Urothelium cell line (cell line): ENCODE measurements at regions not wholly inside any gene's neighbourhood (a gene's known extent, or its start where the extent isn't known, plus 50 kb on each side); places are given as distances from the start of the nearest gene placed in this dataset.
"Not testable (repeated sequence)": the region's sequence is repeated elsewhere in the genome, so short reads cannot be mapped to it uniquely, and the experiment has no call there.

ENCODE experiments used
- DNase-seq: peaks from one replicate; pipeline ENCODE4 v3.0.0; 2011; ENCODE audit warnings: low spot score, mixed read lengths
- FAIRE-seq: peaks from 2 replicates; lab custom pipeline; 2011; peaks lifted over from hg19 to GRCh38; lab: Jason Lieb, UNC

- not testable (repeated sequence) for FAIRE-seq, DNase-seq
These were observed 2021.7 kb upstream of the LRRTM1 start for GRCh38 chr2:82326180-82326767.

- no peak for FAIRE-seq
These were observed 2015.7 kb upstream of the LRRTM1 start for GRCh38 chr2:82320296-82320695.

GRCh38 chr2:82317012-82317411 lies 2012.5 kb upstream of the LRRTM1 start:
- FAIRE-seq (no peak), DNase-seq (no peak)

More at GRCh38 chr2:82320296-82320695, 2015.7 kb upstream of the LRRTM1 start:
- DNase-seq = peak; percentile 7

GRCh38 chr2:82316586-82316985 lies 2012.0 kb upstream of the LRRTM1 start:
- no peak for DNase-seq
- FAIRE-seq = no peak

GRCh38 chr2:82314836-82315472 lies 2010.4 kb upstream of the LRRTM1 start:
- FAIRE-seq (no peak), DNase-seq (no peak)

GRCh38 chr2:82307511-82307910 lies 2003.0 kb upstream of the LRRTM1 start:
- DNase-seq (no peak), FAIRE-seq (no peak)

GRCh38 chr2:82301506-82301905 lies 1997.0 kb upstream of the LRRTM1 start:
- no peak for DNase-seq
- peak; percentile 46 for FAIRE-seq

GRCh38 chr2:82289446-82289845 lies 1984.9 kb upstream of the LRRTM1 start:
- FAIRE-seq = no peak
- DNase-seq = no peak

- no peak for FAIRE-seq
These were observed 1978.5 kb upstream of the LRRTM1 start for GRCh38 chr2:82283075-82283474.

GRCh38 chr2:82282111-82282882 lies 1977.7 kb upstream of the LRRTM1 start:
- FAIRE-seq = no peak
- DNase-seq = no peak

More at GRCh38 chr2:82283075-82283474, 1978.5 kb upstream of the LRRTM1 start:
- DNase-seq = no peak

- DNase-seq = no peak
- no peak for FAIRE-seq
These were observed 1974.8 kb upstream of the LRRTM1 start for GRCh38 chr2:82279367-82279766.

- no peak for DNase-seq
- FAIRE-seq = no peak
These were observed 1973.9 kb upstream of the LRRTM1 start for GRCh38 chr2:82278416-82278815.

GRCh38 chr2:82275599-82275998 lies 1971.0 kb upstream of the LRRTM1 start:
- FAIRE-seq = no peak
- no peak for DNase-seq

- FAIRE-seq (no peak), DNase-seq (no peak)
These were observed 1963.9 kb upstream of the LRRTM1 start for GRCh38 chr2:82268446-82268845.

GRCh38 chr2:82260521-82260920 lies 1956.0 kb upstream of the LRRTM1 start:
- DNase-seq = no peak
- FAIRE-seq = no peak

- DNase-seq (no peak), FAIRE-seq (no peak)
These were observed 1955.0 kb upstream of the LRRTM1 start for GRCh38 chr2:82259551-82259950.

- FAIRE-seq (no peak), DNase-seq (no peak)
These were observed 1953.4 kb upstream of the LRRTM1 start for GRCh38 chr2:82257796-82258555.

- FAIRE-seq (no peak), DNase-seq (no peak)
These were observed 1952.6 kb upstream of the LRRTM1 start for GRCh38 chr2:82256983-82257632.

- FAIRE-seq (no peak), DNase-seq (no peak)
These were observed 1951.7 kb upstream of the LRRTM1 start for GRCh38 chr2:82256288-82256687.

GRCh38 chr2:82254728-82255127 lies 1950.2 kb upstream of the LRRTM1 start:
- DNase-seq (no peak), FAIRE-seq (no peak)
